GM21529 (cell line): ENCODE measurements at regions not wholly inside any gene's neighbourhood (a gene's known extent, or its start where the extent isn't known, plus 50 kb on each side); places are given as distances from the start of the nearest gene placed in this dataset.

Experiments
- ATAC-seq: cut with Tn5 transposase; IDR thresholded peaks from one replicate; pipeline ENCODE4 v1.9.1; 2021; ENCODE audit not compliant: unreplicated experiment

GRCh38 chr4:4746444-4746843 is 113.0 kb upstream of the MSX1 start:
- no peak for ATAC-seq

GRCh38 chr4:4740071-4740470 is 119.4 kb upstream of the MSX1 start:
- no peak for ATAC-seq

GRCh38 chr4:4735870-4736269 is 123.6 kb upstream of the MSX1 start:
- no peak for ATAC-seq

GRCh38 chr4:4735136-4735750 is 124.2 kb upstream of the MSX1 start:
- no peak for ATAC-seq

GRCh38 chr4:4734425-4734824 is 125.0 kb upstream of the MSX1 start:
- no peak for ATAC-seq

GRCh38 chr4:4733663-4734062 is 125.8 kb upstream of the MSX1 start:
- ATAC-seq = no peak

GRCh38 chr4:4730249-4730648 is 129.2 kb upstream of the MSX1 start:
- ATAC-seq = no peak

GRCh38 chr4:4729206-4729605 is 130.3 kb upstream of the MSX1 start:
- no peak for ATAC-seq

GRCh38 chr4:4727536-4727935 is 131.9 kb upstream of the MSX1 start:
- no peak for ATAC-seq

- no peak for ATAC-seq
These were observed 133.4 kb upstream of the MSX1 start for GRCh38 chr4:4726051-4726450.

GRCh38 chr4:4724321-4724720 is 135.1 kb upstream of the MSX1 start:
- ATAC-seq = no peak

- no peak for ATAC-seq
These were observed 137.8 kb upstream of the MSX1 start for GRCh38 chr4:4721636-4722035.

GRCh38 chr4:4720646-4721045 is 138.8 kb upstream of the MSX1 start:
- no peak for ATAC-seq

- no peak for ATAC-seq
These were observed 140.0 kb upstream of the MSX1 start for GRCh38 chr4:4719436-4719835.

- ATAC-seq = no peak
These were observed 141.8 kb upstream of the MSX1 start for GRCh38 chr4:4717692-4718091.

GRCh38 chr4:4714331-4714730 is 145.1 kb upstream of the MSX1 start:
- no peak for ATAC-seq

GRCh38 chr4:4712800-4713528 is 146.5 kb upstream of the MSX1 start:
- no peak for ATAC-seq

GRCh38 chr4:4711902-4712301 is 147.6 kb upstream of the MSX1 start:
- no peak for ATAC-seq

- ATAC-seq = no peak
These were observed 149.7 kb upstream of the MSX1 start for GRCh38 chr4:4709736-4710135.

- ATAC-seq = no peak
These were observed 155.2 kb upstream of the MSX1 start for GRCh38 chr4:4704267-4704666.

- no peak for ATAC-seq
These were observed 155.7 kb upstream of the STX18 start for GRCh38 chr4:4697584-4697983.

GRCh38 chr4:4696530-4696929 is 154.7 kb upstream of the STX18 start:
- ATAC-seq = no peak

- ATAC-seq = no peak
These were observed 153.6 kb upstream of the STX18 start for GRCh38 chr4:4695497-4695896.
